ENCODE measurements at regions not wholly inside any gene's neighbourhood (a gene's known extent, or its start where the extent isn't known, plus 50 kb on each side); places are given as distances from the start of the nearest gene placed in this dataset.

- TF ChIP-seq CTCF (IDR thresholded peaks at IDR 0.05): no peak
- no peak for TF ChIP-seq POLR2AphosphoS5 (IDR thresholded peaks at IDR 0.05)
These were observed 468.4 kb downstream of the PRR16 start for GRCh38 chr5:120932480-120932879.
